ENCODE measurements at regions not wholly inside any gene's neighbourhood (a gene's known extent, or its start where the extent isn't known, plus 50 kb on each side); places are given as distances from the start of the nearest gene placed in this dataset.

GRCh38 chr18:42365591-42365990 is 410.6 kb downstream of the PIK3C3 start:
- TF ChIP-seq, protein P1, sequence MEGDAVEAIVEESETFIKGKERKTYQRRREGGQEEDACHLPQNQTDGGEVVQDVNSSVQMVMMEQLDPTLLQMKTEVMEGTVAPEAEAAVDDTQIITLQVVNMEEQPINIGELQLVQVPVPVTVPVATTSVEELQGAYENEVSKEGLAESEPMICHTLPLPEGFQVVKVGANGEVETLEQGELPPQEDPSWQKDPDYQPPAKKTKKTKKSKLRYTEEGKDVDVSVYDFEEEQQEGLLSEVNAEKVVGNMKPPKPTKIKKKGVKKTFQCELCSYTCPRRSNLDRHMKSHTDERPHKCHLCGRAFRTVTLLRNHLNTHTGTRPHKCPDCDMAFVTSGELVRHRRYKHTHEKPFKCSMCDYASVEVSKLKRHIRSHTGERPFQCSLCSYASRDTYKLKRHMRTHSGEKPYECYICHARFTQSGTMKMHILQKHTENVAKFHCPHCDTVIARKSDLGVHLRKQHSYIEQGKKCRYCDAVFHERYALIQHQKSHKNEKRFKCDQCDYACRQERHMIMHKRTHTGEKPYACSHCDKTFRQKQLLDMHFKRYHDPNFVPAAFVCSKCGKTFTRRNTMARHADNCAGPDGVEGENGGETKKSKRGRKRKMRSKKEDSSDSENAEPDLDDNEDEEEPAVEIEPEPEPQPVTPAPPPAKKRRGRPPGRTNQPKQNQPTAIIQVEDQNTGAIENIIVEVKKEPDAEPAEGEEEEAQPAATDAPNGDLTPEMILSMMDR (IDR thresholded peaks at IDR 0.05), result no peak
- TF ChIP-seq POLR2A (IDR thresholded peaks at IDR 0.05) (no peak), EP300 (IDR thresholded peaks at IDR 0.05) (no peak)

All from tibial nerve (tissue), 4 donors.